DLD1 (cell line): ENCODE measurements at regions not wholly inside any gene's neighbourhood (a gene's known extent, or its start where the extent isn't known, plus 50 kb on each side); places are given as distances from the start of the nearest gene placed in this dataset.

Source experiments
- in situ Hi-C: cut with HindIII; loops from 2 replicates; pipeline ENCODE4 v1.10.0; 2017; ENCODE audit warnings: low sequenced_read_pairs

DNA sequence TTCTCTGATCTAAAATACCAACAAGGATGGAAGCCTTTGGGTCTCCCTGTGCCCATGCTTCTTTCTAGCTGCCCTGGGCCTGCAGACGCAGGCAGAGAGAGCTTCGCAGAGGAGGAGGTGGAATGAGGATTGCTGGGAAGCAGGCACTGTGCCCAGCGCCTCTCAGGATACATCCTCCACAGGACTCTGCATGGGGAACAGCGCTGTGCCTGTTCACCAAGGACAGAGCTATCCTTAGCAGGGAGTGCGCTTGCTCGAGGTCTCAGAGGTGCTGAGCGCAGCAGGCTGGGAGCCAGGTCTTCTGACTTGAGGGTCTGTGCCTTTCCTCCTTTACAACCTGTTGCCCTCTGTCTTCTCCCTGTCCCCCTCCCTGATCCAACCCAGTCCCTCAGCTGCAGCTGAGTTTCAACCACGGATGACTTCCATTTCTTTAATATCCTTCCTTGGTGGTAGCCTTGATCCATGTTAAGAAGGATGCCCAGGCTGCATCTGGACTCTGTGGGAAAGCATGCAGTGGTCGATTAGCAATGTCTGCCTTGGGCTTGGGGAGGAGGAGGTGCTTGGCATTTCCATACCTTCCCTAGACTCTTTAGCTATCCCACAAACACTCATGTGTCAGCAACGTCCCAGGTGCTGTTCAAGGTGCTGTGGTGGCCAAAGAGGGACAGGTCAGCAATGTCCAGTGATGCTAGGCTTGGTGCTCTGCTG lies 219.6 kb upstream of the GPR26 start:
- in situ Hi-C loops = no loop called here

DNA sequence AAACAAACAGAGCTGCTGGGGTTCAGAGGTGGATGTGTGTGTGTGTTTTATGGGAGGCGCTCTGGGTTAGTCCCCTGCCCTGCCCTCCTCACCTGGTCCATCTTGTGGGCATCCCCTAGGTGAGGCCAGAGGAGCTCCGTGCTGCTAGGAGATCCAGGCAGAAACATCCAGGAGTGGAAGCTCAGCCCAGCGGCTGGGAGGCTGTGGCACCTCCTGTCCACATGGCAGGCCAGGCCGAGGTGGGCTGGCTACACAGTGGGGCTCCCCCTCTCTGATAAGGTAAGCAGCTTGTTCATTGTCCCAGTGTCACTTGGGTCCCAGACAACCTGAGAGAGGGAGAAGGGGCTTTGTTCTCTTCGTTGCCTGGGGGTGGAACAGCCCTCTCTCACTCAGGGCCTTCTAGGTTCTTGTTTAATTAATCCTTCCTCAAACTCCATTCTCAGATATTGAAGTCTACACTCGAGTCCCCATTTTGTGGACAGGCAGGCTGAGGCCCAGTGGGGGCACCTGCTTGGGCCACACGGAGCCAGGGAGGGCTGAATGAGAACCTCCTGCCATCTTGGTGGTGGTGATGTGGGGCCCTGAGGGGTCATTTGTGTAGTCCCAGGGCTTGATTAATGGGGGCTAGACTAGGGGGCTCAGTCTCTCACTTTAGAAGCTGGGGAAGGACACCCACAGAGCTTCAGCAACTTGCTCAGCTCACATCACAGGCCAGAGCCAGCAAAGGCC lies 216.8 kb upstream of the GPR26 start:
- in situ Hi-C loops = no loop called here

DNA sequence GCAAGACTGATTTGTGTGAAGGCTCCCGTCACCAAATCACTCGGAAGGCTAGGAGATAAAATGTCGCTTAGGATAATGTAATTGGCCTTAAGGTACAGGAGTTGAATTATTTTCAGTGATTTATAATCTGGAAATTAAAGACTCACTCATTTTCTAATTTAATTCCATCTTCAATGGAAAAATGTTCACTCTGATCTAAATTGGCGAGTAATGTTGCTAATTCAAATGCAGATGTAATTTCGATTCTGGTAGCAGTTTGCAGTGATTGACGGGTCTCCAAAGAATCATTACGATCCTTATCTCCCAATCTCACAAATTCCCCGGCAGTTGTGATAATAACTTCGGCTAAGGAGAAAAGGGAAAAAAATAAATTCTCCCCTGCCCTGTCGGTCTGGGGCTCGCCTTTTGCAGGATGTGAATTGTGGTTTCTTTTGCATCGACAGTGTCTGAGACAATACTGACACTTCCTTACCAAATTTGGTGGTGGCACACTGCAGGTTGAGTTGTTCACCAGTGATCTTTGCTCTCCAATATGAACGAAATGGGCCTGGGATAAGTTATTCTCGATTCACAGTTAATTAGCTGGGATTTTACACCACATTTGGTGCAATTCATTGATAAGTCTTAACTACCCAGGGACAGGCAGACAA lies 215.1 kb upstream of the GPR26 start:
- in situ Hi-C loops = no loop called here

DNA sequence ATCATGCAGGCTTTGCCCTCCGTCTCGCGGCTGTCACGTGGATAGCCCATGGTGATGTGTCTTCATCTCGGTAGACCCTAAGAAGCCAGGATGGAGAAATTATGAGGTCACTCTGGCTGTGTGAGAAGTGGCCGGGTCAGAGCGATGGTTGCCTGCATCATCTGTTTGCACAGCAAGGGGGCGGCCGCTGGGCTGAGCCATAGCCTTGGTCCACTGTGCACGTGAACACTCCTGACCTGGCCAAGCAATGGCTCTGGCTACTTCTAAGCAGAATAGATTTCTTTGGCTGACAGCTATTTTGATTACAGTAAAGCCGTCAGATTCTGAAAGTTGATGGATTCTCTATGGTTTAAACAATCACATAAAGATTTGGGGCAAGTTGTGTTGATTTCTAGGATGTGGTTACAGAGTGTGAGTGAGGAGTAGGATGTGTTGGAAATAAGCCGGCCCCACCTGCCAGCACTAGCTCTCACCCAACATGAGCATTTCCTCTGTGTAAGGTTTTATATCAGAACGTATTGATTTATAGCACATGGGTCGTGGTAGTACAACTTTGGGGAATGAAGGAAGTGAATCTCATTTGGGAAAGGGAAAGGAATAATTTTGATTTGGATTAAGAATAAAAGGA lies 214.4 kb upstream of the GPR26 start:
- in situ Hi-C loops = no loop called here

DNA sequence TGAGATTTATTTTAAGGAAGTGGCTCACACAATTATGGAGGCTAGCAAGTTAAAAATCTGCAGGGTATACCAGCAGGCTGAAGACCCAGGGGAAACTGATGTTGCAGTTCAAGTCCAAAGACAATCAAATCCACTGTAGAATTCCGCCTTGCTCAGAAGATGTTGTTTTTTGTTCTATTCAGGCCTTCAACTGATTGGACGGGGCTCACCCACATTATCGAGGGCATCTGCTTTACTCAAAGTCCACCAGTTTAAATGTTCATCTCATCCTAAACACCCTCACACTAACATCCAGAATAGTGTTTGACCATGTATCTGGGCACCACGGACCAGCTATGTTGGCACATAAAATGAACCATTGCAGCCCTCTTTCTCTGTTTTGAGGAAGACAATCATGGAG lies 211.2 kb upstream of the GPR26 start:
- in situ Hi-C loops = no loop called here

DNA sequence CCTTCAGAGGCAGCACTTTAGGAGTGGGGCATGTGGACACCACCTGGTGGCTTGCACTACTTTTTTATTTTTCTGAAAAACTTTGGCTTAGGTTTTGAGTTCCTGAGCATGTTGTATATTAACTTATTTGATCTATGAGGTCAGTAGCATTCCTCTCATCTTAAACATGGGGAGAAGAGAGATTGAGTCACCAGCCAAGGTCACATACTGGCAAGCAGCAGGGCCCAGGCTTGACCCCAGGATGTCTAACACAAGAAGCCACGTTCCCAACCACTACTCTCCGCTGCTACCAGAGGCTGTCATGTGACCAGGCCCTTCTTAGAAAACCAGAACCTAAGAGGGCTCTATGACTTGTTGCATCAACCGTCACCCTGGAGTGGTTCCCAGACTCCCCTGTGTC lies 210.3 kb upstream of the GPR26 start:
- in situ Hi-C loops = no loop called here

DNA sequence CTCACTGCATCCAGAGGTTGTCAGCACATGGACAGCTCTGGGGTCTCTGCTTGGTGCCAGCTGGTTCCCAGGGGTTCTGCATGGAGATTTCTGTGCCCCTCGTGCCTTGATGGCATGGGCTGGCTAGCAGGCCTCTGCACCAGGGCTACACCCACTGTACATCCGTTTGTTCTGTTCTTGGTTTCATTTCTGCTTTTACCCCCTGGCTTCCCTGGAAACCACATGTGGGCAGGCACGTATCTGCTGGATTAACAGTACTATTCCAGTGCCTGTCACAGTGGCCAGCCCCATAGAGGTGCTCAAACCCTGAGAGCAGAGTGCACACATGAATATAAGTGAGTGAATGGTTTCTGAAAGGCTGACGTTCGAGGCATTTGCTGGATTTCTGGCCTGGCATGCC lies 207.2 kb upstream of the GPR26 start:
- in situ Hi-C loops = no loop called here

DNA sequence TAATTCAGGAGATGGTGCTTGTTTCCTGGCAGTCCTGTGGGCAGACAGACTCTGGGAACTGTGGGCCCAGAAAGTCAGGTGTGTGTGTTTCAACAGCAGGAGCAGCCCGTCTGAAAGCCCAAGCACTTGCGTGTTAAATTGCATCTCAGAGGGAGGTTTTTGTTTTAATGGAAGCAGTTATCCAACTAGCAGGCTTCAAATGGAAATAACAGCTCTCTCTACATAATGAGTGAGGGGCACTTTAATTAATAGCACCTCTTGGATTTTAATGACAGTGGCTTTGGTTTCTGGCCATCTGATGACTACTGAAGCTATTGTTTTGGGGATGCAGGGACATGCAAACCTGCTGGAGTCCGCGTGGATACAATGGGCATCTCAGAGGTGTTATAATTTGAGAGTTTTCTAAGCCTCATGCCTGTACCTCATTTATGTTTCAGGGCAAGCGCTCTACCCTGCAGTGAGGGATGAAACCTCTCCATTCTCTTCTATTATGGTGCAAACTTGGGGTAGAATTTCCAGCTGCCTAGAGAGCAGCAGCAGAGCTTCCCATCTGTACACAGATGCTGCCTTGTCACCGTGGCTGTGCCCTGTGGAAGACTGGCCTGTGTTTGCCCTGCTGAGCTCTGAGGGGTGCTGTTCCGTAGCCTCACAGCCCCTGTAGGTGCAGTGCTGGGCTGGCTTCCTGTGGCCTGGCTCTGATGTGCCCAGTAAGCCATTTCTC lies 206.6 kb upstream of the GPR26 start:
- in situ Hi-C loops = no loop called here

DNA sequence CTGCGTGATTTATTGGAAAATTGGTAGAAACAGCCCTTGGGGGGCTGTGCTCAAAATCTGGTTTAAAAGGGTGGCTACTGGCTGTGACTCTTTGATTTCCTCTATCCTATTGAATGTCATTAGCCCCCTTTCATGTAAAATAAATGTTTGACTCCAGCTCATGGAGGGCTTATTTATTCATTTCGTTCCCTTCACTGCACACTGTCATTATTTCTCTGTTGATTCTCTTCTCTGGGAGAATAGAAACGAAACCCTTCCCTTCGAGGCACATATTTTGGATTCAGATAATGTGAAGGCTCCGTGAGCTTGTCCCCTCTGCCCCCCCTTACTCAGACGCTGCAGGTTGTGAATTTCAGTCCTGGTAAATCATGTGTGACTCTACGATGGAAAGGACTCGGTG lies 203.9 kb upstream of the GPR26 start:
- in situ Hi-C loops = no loop called here

DNA sequence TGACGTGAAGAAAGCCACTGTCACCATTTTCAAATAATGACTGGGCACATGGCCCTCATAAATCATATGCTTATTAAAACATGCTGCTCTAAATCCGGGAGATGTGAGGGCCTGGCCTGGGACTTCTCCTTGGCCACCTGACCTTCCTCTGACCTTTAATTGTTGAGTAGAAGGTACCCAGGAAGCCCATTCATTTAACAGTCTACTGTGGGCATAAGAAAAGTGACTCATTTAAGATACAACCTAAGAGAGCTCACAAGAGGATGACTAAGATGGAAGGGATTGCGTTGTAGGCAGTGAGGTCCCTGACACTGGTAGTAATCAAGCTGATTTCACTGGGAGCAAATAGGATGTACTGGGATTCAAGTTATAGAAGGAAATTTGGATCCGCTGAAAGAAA lies 203.4 kb upstream of the GPR26 start:
- in situ Hi-C loops = no loop called here

DNA sequence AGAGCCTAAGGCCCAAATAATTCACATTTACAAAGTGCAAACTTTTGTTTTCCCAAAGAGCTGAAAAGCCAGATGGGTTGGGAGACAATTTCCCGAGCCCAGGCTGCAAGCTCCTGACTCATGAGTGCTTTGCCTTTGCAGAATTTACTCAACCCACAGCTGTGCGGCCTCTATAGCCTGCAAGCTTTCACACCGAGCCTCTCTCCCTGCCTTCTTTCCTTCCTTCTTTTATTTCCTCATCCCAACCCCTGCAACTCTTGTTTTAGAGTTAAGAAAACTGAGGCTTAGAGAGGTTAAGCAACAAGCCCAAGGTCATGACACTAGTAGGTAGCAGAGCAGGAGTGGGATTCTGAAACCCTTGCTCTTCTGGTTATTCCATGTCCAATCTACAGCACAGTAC lies 203.0 kb upstream of the GPR26 start:
- in situ Hi-C loops = no loop called here

DNA sequence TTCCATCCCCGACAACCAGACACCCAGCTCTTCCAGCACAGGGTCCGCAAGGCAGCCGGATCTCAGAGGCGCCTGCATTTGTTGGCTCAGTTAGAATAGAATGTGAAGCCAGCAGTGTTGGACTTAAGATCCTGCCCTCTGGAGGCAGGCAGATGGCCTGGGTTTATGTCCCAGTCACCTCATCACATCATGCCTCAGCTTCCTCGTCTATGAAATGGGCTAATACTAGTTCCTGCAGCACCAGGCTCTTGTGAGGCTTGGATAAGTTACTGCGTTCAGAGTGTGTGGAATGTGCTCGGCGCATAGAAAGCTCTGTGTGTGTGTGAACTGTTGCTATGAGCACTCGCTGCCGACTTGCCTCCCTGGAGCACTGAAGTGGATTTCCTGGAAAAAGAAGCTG lies 202.5 kb upstream of the GPR26 start:
- in situ Hi-C loops = no loop called here

DNA sequence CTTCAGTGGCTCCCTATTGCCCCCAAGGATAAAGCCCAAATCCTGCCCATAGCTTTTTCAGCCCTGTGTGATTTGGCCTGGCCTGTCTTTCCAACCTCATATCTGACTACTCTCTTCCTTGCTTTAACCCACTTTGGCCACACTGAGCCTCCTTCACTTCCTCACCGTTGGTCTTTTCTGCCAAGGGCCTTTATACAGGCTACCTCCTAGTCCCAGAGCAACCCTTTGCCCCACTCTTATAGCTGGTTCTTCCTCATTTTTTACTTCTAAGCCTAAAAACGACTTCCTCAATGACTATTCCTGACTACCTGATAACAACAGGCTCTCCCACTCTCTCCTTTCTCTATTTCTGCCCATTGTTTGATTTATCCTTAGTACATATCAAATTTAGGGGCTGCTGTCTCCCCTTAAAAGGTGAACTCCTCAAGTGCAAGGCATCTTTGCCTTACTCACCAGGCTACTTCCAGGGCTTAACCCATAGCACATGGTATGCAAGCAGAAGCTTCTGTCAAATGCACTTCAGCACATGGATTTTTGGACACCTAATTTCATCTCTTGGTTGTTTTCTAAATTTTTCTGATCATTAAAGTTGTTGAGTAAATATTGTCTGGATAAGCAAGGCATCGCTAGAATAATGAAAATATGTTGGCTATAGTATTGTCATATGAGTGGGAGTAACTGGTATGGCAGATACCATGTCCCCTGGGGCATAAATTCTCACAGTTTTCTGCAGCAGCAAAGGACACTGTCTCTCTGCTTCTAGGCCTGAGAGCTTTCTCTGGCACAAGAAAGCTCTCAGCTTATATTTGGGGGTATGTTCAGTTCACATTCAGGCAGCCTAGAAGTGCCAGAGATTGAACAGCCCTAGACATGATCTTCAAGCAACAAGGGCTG lies 201.5 kb upstream of the GPR26 start:
- in situ Hi-C loops = no loop called here

DNA sequence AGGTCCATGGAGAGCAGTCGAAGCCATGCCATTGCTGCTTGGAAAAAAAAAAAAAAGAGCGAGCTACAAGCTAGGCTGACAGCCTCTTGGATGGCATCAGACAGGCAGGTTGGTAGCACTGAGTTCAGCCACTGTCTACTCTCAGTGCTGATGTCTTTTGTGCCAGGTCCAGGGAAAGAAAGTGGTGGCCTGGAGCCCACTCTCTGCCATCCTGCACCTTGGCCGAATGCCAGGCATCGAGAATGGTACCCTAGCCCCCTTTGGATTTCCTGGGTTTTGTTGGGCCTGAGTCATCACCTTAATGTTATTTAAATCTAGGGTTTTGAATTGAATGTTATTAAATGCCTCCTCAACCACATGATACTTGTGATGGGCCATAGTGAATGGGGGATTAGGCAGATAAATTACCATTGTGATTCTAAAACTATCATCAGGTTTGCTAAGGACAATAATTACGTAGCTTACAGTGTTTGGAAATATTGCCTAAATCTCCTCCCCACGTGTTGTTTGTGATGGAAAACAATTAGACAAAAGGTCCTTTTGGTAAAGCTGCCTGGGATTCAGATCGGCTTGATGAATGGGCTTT lies 195.7 kb upstream of the GPR26 start:
- in situ Hi-C loops = no loop called here

DNA sequence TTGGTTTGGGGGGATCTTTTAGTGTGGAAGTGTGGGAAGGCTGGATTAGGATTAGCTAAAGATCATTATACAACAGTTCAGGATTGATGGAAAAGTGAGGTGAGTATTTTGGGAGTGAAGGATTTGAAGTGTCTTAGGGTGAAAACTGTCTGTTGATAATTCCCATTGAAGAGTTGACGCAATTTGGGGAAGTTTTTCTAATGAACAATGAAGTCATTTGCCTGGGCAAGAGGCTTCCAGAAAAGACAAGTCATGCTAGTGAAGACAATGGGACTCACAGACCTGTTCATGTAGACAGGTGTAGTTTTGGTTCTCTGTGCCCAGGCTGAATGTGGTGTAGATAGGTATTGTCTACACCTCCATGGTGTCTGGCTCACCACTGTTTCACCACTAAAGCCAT lies 194.3 kb upstream of the GPR26 start:
- in situ Hi-C loops = no loop called here

DNA sequence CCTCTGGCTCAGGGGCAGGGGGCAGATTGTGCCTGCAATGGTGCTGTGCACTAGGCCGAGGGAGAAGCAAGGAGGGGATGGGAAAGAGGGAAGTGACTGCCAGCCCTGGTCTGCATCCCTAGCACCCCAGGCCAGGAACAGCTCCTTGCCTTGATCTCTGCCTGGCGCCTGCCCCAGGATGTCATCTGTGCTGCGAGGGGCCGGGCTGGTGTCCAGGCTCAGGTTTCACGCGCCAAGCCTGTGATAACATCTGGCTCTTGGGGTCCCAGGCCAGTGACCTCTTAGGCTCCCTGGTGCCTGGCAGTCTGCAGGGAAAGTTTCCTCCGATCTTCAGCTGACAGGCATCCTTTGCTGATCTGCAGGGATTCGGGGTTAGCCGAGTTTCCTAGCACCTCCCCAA lies 193.5 kb upstream of the GPR26 start:
- in situ Hi-C loops = no loop called here

DNA sequence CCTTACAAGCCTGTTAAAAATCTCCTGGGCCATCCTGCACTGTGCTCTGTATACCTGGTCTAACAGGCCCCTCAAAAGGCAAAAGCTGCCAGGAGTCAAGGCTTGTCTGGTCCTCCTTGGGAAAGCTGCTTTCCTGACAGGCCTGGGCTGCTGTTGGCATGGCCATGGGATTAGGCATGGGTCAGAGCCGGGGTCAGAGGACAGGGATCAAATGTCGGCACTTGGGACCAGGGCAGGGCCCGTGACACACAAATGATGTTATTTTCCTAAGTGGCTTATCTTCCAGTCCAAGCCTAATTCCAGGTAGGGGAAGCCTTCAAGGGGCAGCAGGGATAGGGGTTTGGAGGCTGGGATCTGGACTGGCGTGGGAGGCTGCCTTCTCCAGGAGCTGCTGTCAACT lies 191.5 kb upstream of the GPR26 start:
- in situ Hi-C loops = no loop called here

DNA sequence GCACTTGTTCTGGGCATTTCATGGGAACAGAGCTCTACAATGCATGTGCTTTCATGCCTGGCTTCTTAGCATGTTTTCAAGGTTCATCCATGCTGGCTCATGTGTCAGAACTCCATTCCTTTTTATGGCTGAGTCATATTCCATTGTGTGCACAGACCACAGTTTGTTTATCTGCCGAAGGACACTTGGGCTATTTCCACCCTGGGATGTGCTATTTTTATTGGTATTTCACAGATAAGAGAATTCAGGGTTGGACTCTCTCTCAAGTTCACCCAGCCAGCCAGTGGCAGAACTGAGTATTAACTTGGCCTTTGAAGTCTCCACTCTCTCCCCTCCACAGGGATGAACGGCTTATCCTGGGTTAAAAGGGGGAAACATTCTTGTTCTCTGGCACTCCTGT lies 190.7 kb upstream of the GPR26 start:
- in situ Hi-C loops = no loop called here

DNA sequence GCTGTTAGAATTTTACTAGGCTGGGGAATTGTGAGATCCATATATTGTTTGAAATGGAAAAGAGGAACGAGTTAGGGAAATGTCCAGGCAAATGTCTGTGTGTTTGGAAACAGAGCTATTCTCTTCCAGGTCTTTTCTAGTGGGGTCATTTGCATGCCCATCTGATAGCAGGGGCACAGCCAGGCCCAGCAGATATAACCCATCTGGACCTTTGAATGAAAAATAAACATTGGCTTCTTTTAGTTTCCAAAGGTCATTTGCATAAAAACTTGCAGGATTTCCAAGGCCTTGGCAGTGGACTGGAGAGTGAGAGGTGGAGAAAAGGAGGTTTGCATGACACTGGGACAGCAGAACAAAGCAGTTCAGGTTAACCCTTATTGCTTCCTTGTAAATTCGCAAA lies 188.0 kb upstream of the GPR26 start:
- in situ Hi-C loops = no loop called here

DNA sequence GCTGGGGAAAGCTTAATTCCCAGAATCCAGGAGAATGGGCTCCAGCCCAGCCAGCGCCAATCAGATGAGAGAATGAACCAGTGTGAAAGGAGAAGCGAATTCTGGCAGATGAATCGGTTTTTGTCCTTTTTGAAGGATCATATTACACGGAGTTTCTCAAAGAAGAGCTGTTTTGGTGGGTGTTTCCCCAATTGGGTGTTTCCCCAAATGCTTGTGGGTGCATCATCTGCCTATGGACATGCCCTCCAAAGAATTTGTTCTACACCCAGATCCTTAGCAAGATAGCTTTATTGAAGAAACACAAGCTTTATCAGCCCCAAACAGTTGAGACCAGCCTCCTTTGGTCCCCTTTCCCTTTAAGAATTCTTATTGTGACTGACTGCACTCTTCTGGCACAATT lies 186.5 kb upstream of the GPR26 start:
- in situ Hi-C loops = no loop called here
